ENCODE measurements at regions not wholly inside any gene's neighbourhood (a gene's known extent, or its start where the extent isn't known, plus 50 kb on each side); places are given as distances from the start of the nearest gene placed in this dataset.

DNA sequence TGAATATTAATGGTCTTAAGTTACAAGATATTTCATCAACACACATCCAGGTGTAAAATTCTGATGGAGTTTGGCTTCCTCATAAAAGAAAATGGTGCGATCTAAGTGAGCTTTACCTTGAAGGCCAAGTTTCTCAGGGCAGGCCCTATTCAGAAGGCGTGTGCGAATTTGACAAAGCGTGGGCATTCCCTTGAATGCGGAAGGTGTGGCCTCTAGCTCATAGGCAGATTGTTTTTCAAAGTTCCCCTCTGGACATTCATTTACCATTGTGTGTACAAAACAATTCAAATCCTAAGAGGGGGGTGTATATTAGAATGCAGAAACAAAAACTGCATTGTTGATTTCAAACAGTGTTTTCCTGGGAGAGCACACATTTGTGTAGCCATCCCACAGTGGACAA is 411.9 kb upstream of the PKN2 start:
- Histone ChIP-seq H3K9me3 (ENCODE audit: control insufficient read depth in 2 of 2, low read length in 2 of 2) (no peaks in the 10 kb centered on the region), H3K36me3 (ENCODE audit: control insufficient read depth, insufficient read depth, low read length) (no peaks in the 10 kb centered on the region), H3K4me3 (ENCODE audit: low read depth, low read length) (no peak overlapping the region), H3K4me1 (ENCODE audit: control insufficient read depth, insufficient read depth, low read length, poor library complexity, severe bottlenecking) (no peaks in the 10 kb centered on the region), H3K27me3 (ENCODE audit: control insufficient read depth, insufficient read depth, low read length) (no peaks in the 10 kb centered on the region), H3K27ac (ENCODE audit: insufficient read depth, low read length, poor library complexity, severe bottlenecking) (no peak overlapping the region)
- Mint-ChIP-seq H3K27ac (no peak overlapping the region), H3K9me3 (peaks cover 0 to 2% (median 0%) of the 10 kb centered on the region in 7 donors), H3K4me1 (no peaks in the 10 kb centered on the region), H3K4me3 (no peak overlapping the region), H3K36me3 (no peaks in the 10 kb centered on the region), H3K27me3 (peaks cover 5% of the 10 kb centered on the region)
- ATAC-seq (ENCODE audit: low read depth in 2 of 2) (no peak), DNase-seq (no peak)

DNA sequence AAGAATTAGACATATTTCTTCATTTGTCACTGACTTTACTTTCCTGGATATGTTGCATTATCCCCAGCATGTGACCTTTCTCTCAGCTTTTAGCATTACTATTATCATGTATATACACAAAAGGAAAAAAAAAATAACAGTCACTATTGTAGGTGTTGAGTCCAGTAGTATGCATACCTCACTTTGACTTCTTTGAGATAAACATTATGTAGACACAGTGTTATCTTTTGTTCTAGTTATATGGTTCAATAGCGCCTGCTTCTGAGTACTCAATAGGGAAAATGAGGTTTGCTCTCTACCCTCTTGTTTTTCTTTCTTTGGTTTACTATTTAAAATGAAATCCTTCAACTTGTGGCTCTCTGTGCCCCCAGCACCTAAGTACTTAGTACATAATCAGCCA is 409.6 kb upstream of the PKN2 start:
- Mint-ChIP-seq H3K4me1 (no peaks in the 10 kb centered on the region), H3K36me3 (no peaks in the 10 kb centered on the region), H3K9me3 (peaks cover 0 to 5% (median 0%) of the 10 kb centered on the region in 7 donors), H3K4me3 (no peak overlapping the region), H3K27ac (no peak overlapping the region), H3K27me3 (peaks cover 5% of the 10 kb centered on the region)
- ATAC-seq (ENCODE audit: low read depth in 2 of 2) (no peak), DNase-seq (no peak)
- H3K4me3 ChIP-seq (ENCODE audit: low read depth, low read length), result no peak overlapping the region
- H3K9me3 ChIP-seq (ENCODE audit: control insufficient read depth in 2 of 2, low read length in 2 of 2), result no peaks in the 10 kb centered on the region
- H3K27me3 ChIP-seq (ENCODE audit: control insufficient read depth, insufficient read depth, low read length), result no peaks in the 10 kb centered on the region
- no peaks in the 10 kb centered on the region for H3K4me1 ChIP-seq (ENCODE audit: control insufficient read depth, insufficient read depth, low read length, poor library complexity, severe bottlenecking)
- no peak overlapping the region for H3K27ac ChIP-seq (ENCODE audit: insufficient read depth, low read length, poor library complexity, severe bottlenecking)
- H3K36me3 ChIP-seq (ENCODE audit: control insufficient read depth, insufficient read depth, low read length), result no peaks in the 10 kb centered on the region

DNA sequence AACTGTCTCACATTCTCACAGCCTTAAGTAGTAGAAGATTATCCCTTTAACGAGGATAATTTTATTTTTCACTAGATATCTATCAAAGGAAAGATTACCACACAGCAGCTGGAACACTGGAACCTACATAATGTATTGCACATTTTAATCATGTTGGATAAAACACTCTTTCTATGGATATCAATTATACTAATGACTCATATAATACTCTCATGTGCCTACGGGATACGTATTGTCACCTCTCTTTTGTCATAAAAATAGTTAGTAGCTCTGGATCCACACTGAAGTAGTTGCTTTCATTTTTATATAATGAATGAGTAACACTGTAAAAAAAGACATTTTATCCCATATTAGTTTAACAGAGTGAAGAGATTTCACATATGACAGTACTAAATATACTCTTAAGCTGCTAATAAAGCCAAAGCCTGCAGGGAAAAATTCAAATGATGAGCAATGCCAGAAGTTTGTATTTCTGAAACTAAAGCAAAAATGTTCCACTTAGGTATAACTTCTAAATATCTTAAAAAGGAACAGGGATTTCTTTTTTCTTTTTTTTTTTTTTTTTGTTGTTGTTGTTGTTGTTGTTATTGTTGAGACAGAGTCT is 408.7 kb upstream of the PKN2 start:
- H3K4me1 Mint-ChIP-seq, result no peaks in the 10 kb centered on the region
- Histone ChIP-seq H3K4me3 (ENCODE audit: low read depth, low read length) (no peak overlapping the region), H3K4me1 (ENCODE audit: control insufficient read depth, insufficient read depth, low read length, poor library complexity, severe bottlenecking) (no peaks in the 10 kb centered on the region), H3K27ac (ENCODE audit: insufficient read depth, low read length, poor library complexity, severe bottlenecking) (no peak overlapping the region), H3K9me3 (ENCODE audit: control insufficient read depth in 2 of 2, low read length in 2 of 2) (no peaks in the 10 kb centered on the region), H3K27me3 (ENCODE audit: control insufficient read depth, insufficient read depth, low read length) (no peaks in the 10 kb centered on the region), H3K36me3 (ENCODE audit: control insufficient read depth, insufficient read depth, low read length) (no peaks in the 10 kb centered on the region)
- no peak for ATAC-seq (ENCODE audit: low read depth in 2 of 2)
- no peak overlapping the region for H3K27ac Mint-ChIP-seq
- H3K27me3 Mint-ChIP-seq, result peaks cover 5% of the 10 kb centered on the region
- H3K9me3 Mint-ChIP-seq, result peaks cover 0 to 5% (median 2%) of the 10 kb centered on the region in 7 donors
- H3K36me3 Mint-ChIP-seq, result no peaks in the 10 kb centered on the region
- DNase-seq, result no peak
- no peak overlapping the region for H3K4me3 Mint-ChIP-seq

DNA sequence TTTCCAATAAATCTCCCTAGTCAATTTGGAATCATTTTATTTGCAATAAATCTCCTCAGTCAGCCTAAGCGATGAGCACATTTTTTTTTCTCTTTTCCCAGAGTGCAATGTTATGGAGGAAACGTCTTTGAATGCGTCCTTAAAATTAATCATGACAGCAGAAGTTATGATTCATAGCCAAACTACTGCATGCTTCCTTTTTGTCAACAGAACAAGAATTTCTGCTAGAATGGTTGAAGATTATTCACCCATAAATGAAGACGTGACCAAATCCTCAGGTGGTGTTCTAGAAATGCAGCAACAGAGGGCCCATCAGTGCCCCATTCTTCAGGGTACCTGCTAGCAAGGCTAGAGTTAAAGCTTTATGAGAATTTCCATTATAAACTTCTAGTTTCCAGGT is 407.9 kb upstream of the PKN2 start:
- Histone ChIP-seq H3K36me3 (ENCODE audit: control insufficient read depth, insufficient read depth, low read length) (no peaks in the 10 kb centered on the region), H3K27me3 (ENCODE audit: control insufficient read depth, insufficient read depth, low read length) (no peaks in the 10 kb centered on the region), H3K4me3 (ENCODE audit: low read depth, low read length) (no peak overlapping the region), H3K4me1 (ENCODE audit: control insufficient read depth, insufficient read depth, low read length, poor library complexity, severe bottlenecking) (no peaks in the 10 kb centered on the region), H3K9me3 (ENCODE audit: control insufficient read depth in 2 of 2, low read length in 2 of 2) (no peaks in the 10 kb centered on the region), H3K27ac (ENCODE audit: insufficient read depth, low read length, poor library complexity, severe bottlenecking) (no peak overlapping the region)
- ATAC-seq (ENCODE audit: low read depth in 2 of 2) (no peak), DNase-seq (no peak)
- H3K4me3 Mint-ChIP-seq, result no peak overlapping the region
- no peaks in the 10 kb centered on the region for H3K27me3 Mint-ChIP-seq
- no peaks in the 10 kb centered on the region for H3K4me1 Mint-ChIP-seq
- H3K9me3 Mint-ChIP-seq, result peaks cover 0 to 5% (median 2%) of the 10 kb centered on the region in 7 donors
- H3K36me3 Mint-ChIP-seq, result no peaks in the 10 kb centered on the region
- H3K27ac Mint-ChIP-seq, result no peak overlapping the region

DNA sequence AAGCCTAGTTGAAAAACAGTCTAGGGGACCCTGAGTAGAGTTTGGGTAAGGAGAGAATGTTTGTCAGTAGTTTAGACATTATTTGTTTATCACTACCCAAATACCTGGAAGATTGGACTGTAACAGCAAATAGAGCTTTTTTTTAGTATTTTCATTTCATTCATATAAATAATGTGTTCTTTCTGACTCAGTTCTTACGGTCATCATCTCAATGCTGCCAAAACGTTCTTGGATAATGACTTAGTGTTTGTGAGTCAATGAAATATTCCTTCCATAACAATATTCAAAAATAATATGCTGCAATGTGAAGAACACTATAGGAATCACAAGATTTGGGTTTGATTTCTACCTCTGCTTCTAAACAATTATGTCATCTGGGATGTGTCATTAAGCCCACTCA is 400.0 kb upstream of the PKN2 start:
- no peak for DNase-seq
- no peak overlapping the region for H3K4me3 Mint-ChIP-seq
- H3K4me1 Mint-ChIP-seq, result no peaks in the 10 kb centered on the region

DNA sequence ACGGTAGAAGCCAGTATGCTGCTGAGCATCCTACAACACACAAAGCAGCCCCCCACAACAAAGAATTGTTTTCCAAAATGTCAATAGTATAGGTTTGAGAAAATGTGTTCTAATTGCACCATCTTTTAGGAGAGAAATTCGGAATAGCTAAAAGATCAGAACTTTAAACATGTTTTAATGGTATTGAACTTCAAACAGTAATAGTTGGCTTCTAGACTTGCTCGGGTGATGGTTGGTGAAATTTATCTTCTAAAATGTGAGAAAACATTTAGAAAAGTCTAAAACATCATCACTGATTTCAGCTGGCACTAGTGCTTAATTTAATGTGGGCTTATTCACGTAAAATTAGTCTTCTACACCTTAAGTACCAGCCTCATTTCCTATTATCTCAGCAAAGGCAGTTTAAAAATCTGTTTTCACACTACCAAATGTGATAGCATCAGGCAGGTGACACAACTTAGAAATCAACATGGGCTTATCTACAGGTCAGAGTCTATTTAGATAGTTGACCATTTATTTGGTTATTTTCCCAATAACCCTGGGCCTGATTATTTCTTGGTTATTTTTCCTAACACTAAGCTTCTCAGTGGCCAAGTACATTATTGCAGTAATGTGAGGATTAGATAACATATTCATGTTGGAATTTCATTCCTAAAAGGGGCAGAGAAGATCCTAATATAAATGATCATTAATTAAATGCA is 399.3 kb upstream of the PKN2 start:
- Mint-ChIP-seq H3K9me3 (peaks cover 0 to 9% (median 5%) of the 10 kb centered on the region in 7 donors), H3K36me3 (no peaks in the 10 kb centered on the region), H3K4me1 (no peaks in the 10 kb centered on the region), H3K27me3 (no peaks in the 10 kb centered on the region), H3K27ac (no peak overlapping the region), H3K4me3 (no peak overlapping the region)
- no peaks in the 10 kb centered on the region for H3K36me3 ChIP-seq (ENCODE audit: control insufficient read depth, insufficient read depth, low read length)
- no peak overlapping the region for H3K27ac ChIP-seq (ENCODE audit: insufficient read depth, low read length, poor library complexity, severe bottlenecking)
- DNase-seq (no peak), ATAC-seq (ENCODE audit: low read depth in 2 of 2) (no peak)
- H3K4me3 ChIP-seq (ENCODE audit: low read depth, low read length), result no peak overlapping the region
- no peaks in the 10 kb centered on the region for H3K9me3 ChIP-seq (ENCODE audit: control insufficient read depth in 2 of 2, low read length in 2 of 2)
- H3K4me1 ChIP-seq (ENCODE audit: control insufficient read depth, insufficient read depth, low read length, poor library complexity, severe bottlenecking), result no peaks in the 10 kb centered on the region
- H3K27me3 ChIP-seq (ENCODE audit: control insufficient read depth, insufficient read depth, low read length), result no peaks in the 10 kb centered on the region

More for the DNA sequence above, 400.0 kb upstream of the PKN2 start:
- Mint-ChIP-seq H3K9me3 (peaks cover under 1 to 10% (median 5%) of the 10 kb centered on the region in 7 donors), H3K27me3 (no peaks in the 10 kb centered on the region), H3K36me3 (no peaks in the 10 kb centered on the region), H3K27ac (no peak overlapping the region)
- Histone ChIP-seq H3K27me3 (ENCODE audit: control insufficient read depth, insufficient read depth, low read length) (no peaks in the 10 kb centered on the region), H3K4me1 (ENCODE audit: control insufficient read depth, insufficient read depth, low read length, poor library complexity, severe bottlenecking) (no peaks in the 10 kb centered on the region), H3K36me3 (ENCODE audit: control insufficient read depth, insufficient read depth, low read length) (no peaks in the 10 kb centered on the region), H3K4me3 (ENCODE audit: low read depth, low read length) (no peak overlapping the region), H3K27ac (ENCODE audit: insufficient read depth, low read length, poor library complexity, severe bottlenecking) (no peak overlapping the region), H3K9me3 (ENCODE audit: control insufficient read depth in 2 of 2, low read length in 2 of 2) (no peaks in the 10 kb centered on the region)
- ATAC-seq (ENCODE audit: low read depth in 2 of 2), result no peak

DNA sequence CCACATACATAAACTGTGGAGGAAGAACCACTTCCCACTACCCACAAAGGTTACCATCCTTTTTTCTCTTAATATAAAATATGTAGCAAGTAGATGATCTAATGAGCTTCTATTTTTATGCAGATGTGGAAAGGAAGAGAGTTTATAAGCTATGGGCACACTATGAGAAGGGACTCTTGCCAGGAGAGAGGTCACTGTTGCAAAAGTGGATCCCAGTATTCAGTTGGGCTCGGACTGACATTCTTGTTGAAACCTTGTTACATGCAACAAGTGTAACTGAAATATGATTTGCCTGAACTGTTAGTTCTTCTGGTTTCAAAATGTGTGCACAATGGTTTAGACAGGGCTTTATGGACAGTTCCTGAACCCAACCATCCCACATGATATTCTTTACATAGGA is 397.4 kb upstream of the PKN2 start:
- H3K4me1 Mint-ChIP-seq, result no peaks in the 10 kb centered on the region
- no peaks in the 10 kb centered on the region for H3K27me3 Mint-ChIP-seq
- no peak overlapping the region for H3K4me3 Mint-ChIP-seq

DNA sequence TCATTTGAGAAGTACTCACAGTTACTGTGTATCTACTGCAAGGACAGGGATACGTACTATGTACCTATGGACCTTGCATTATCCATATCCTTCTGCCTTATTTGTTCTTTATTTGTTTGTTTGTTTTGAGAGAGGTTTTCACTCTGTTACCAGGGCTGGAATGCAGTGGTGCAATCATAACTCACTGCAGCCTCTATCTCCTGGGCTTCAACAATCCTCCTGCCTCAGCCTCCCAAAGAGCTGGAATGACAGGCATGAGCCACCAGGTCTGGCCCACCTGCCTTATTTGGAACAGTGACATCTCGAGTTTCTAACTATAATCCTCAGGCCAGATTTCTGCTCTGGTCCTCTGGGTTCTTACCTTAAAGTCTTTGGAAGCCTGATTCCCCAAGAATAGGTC is 395.5 kb upstream of the PKN2 start:
- Mint-ChIP-seq H3K27me3 (no peaks in the 10 kb centered on the region), H3K4me3 (no peak overlapping the region), H3K9me3 (peaks cover 0 to 4% (median 2%) of the 10 kb centered on the region in 7 donors), H3K27ac (no peak overlapping the region), H3K36me3 (no peaks in the 10 kb centered on the region), H3K4me1 (no peaks in the 10 kb centered on the region)
- Histone ChIP-seq H3K9me3 (ENCODE audit: control insufficient read depth in 2 of 2, low read length in 2 of 2) (no peaks in the 10 kb centered on the region), H3K27me3 (ENCODE audit: control insufficient read depth, insufficient read depth, low read length) (no peaks in the 10 kb centered on the region), H3K4me3 (ENCODE audit: low read depth, low read length) (no peak overlapping the region), H3K4me1 (ENCODE audit: control insufficient read depth, insufficient read depth, low read length, poor library complexity, severe bottlenecking) (no peaks in the 10 kb centered on the region), H3K27ac (ENCODE audit: insufficient read depth, low read length, poor library complexity, severe bottlenecking) (no peak overlapping the region), H3K36me3 (ENCODE audit: control insufficient read depth, insufficient read depth, low read length) (no peaks in the 10 kb centered on the region)
- DNase-seq, result no peak
- ATAC-seq (ENCODE audit: low read depth in 2 of 2), result no peak

More for the DNA sequence above, 397.4 kb upstream of the PKN2 start:
- no peak overlapping the region for H3K4me3 ChIP-seq (ENCODE audit: low read depth, low read length)
- H3K27ac ChIP-seq (ENCODE audit: insufficient read depth, low read length, poor library complexity, severe bottlenecking), result no peak overlapping the region
- Mint-ChIP-seq H3K36me3 (no peaks in the 10 kb centered on the region), H3K27ac (no peak overlapping the region), H3K9me3 (peaks cover 0 to 5% (median 4%) of the 10 kb centered on the region in 7 donors)
- H3K4me1 ChIP-seq (ENCODE audit: control insufficient read depth, insufficient read depth, low read length, poor library complexity, severe bottlenecking), result no peaks in the 10 kb centered on the region
- no peak for DNase-seq
- no peaks in the 10 kb centered on the region for H3K27me3 ChIP-seq (ENCODE audit: control insufficient read depth, insufficient read depth, low read length)
- no peak for ATAC-seq (ENCODE audit: low read depth in 2 of 2)
- H3K36me3 ChIP-seq (ENCODE audit: control insufficient read depth, insufficient read depth, low read length), result no peaks in the 10 kb centered on the region
- H3K9me3 ChIP-seq (ENCODE audit: control insufficient read depth in 2 of 2, low read length in 2 of 2), result no peaks in the 10 kb centered on the region

Measured in CD4-positive, CD25-positive, alpha-beta regulatory T cell (primary cell).